ENCODE measurements at regions not wholly inside any gene's neighbourhood (a gene's known extent, or its start where the extent isn't known, plus 50 kb on each side); places are given as distances from the start of the nearest gene placed in this dataset.

GRCh38 chr21:20875742-20876141, 122.5 kb upstream of the NCAM2 start:
- TF ChIP-seq CTCF (conservative IDR thresholded peaks at IDR 0.05 in 1 of 2, IDR thresholded peaks at IDR 0.05 in 1 of 2; ENCODE audit: extremely low read depth in 1 of 2, insufficient read depth in 1 of 2, low read depth in 1 of 2, low read length in 2 of 2) (no peak), EZH2 (IDR thresholded peaks at IDR 0.05; ENCODE audit: borderline replicate concordance, low read length) (no peak)

Data from mammary epithelial cell (primary cell).